Gastrocnemius medialis (tissue), 4 donors: ENCODE measurements at regions not wholly inside any gene's neighbourhood (a gene's known extent, or its start where the extent isn't known, plus 50 kb on each side); places are given as distances from the start of the nearest gene placed in this dataset.

ENCODE experiments used
- ATAC-seq, 2 donors: fragments of 150-250 bp; one replicate each; pipeline ENCODE4 v1.9.1; 2016
- DNase-seq, 2 donors: peaks; one replicate each; pipeline ENCODE4 v3.0.0-alpha.2; 2019
- H3K27ac ChIP-seq, 4 donors: fragments of 200-600 bp; sonication (generic); 1 replicate in 1 of 4; 2 replicates in 3 of 4; pipeline ENCODE4 v1.5.1; 2016 to 2018; ENCODE audit warnings: mild to moderate bottlenecking in 2 of 4, moderate library complexity in 1 of 4
- H3K27me3 ChIP-seq, 3 donors: fragments of 200-600 bp; sonication (generic) in 2 of 3; 1 replicate in 1 of 3; 2 replicates in 2 of 3; pipeline versions ENCODE4 v1.5.1 to v1.6.0; 2016 to 2019; ENCODE audit warnings: mild to moderate bottlenecking in 1 of 3, moderate library complexity in 1 of 3
- H3K36me3 ChIP-seq, 2 donors: fragments of 200-600 bp; sonication (generic) in 1 of 2; one replicate each; pipeline ENCODE4 v1.5.1; 2017 to 2018
- H3K4me1 ChIP-seq, 2 donors: fragments of 200-600 bp; sonication (generic) in 1 of 2; one replicate each; pipeline ENCODE4 v1.5.1; 2016 to 2017; ENCODE audit warnings: mild to moderate bottlenecking in 2 of 2
- H3K4me3 ChIP-seq, 4 donors: fragments of 200-600 bp; sonication (generic) in 3 of 4; 1 replicate in 1 of 4; 2 replicates in 3 of 4; pipeline ENCODE4 v1.5.1; 2016 to 2019; ENCODE audit warnings: mild to moderate bottlenecking in 2 of 4
- H3K9me3 ChIP-seq, 3 donors: fragments of 200-600 bp; sonication (generic) in 2 of 3; 1 replicate in 1 of 3; 2 replicates in 2 of 3; pipeline ENCODE4 v1.5.1; 2016 to 2019
- CTCF ChIP-seq, 5 experiments: fragments of 450-650 bp in 3 of 5; fragments of 200-600 bp in 2 of 5; sonication (generic) in 2 of 5; IDR thresholded peaks in 4 of 5; conservative IDR thresholded peaks in 1 of 5; 1 replicate in 4 of 5; 2 replicates in 1 of 5; pipeline ENCODE4 v1.5.1; 2016 to 2019; ENCODE audit warnings: antibody characterized with exemption in 5 of 5, mild to moderate bottlenecking in 3 of 5, moderate library complexity in 3 of 5
- POLR2A ChIP-seq, 2 donors: fragments of 450-650 bp; IDR thresholded peaks; one replicate each; pipeline ENCODE4 v1.6.1; 2017; ENCODE audit warnings: antibody characterized with exemption in 2 of 2, mild to moderate bottlenecking in 2 of 2, moderate library complexity in 2 of 2
- in situ Hi-C, 4 donors: fragments of 200-750 bp; cut with MboI; loops; one replicate each; pipeline versions ENCODE4 v1.15.0 to v1.8.0; 2017; ENCODE audit warnings: low sequenced_read_pairs in 4 of 4
- intact Hi-C: fragments of 100-400 bp; cut with DNase I; formaldehyde crosslinking; loops from one replicate; pipeline ENCODE4 v1.15.1; 2023; ENCODE audit warnings: low total_unique reads

- Histone ChIP-seq H3K27ac (no peak overlapping the region), H3K4me1 (no peaks in the 10 kb centered on the region), H3K27me3 (no peaks in the 10 kb centered on the region), H3K9me3 (no peaks in the 10 kb centered on the region), H3K36me3 (no peaks in the 10 kb centered on the region), H3K4me3 (no peak overlapping the region)
- no peak for ATAC-seq
- TF ChIP-seq CTCF (IDR thresholded peaks at IDR 0.05 in 4 of 5, conservative IDR thresholded peaks at IDR 0.05 in 1 of 5) (no peak), POLR2A (IDR thresholded peaks at IDR 0.05) (no peak)
- intact Hi-C loops (no loop called here), in situ Hi-C loops (loop anchor here (25.0 kb wide), 2 partner anchors 160 to 210 kb away; no protein-coding TSS in a partner anchor)
- no peak for DNase-seq
Observed at GRCh38 chr10:28427376-28427775, 105.5 kb upstream of the WAC start.

DNA sequence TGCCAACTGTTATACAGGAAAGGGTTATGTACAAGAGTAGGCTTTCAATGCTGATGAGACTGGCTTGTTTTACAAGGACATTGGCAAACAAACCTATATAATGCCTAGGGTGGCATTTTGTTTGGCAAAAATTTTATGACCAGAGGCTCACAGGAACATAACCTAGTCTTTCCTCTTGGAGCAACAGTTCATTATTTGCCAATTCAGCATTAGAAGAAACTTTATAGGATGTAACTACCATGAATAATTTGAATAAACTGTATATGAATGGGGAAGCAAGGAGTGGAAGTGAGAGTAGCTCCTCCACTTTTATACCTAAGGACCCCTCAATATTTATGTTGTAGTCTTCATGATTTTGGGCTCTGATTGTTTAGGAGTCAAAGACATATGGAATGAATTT, 103.9 kb upstream of the WAC start:
- intact Hi-C loops (no loop called here), in situ Hi-C loops (loop anchor here (25.0 kb wide), 2 partner anchors 158 to 208 kb away; no protein-coding TSS in a partner anchor)
- Histone ChIP-seq H3K4me3 (no peak overlapping the region), H3K27ac (no peak overlapping the region), H3K36me3 (no peaks in the 10 kb centered on the region), H3K4me1 (no peaks in the 10 kb centered on the region), H3K27me3 (no peaks in the 10 kb centered on the region), H3K9me3 (no peaks in the 10 kb centered on the region)
- DNase-seq = no peak
- TF ChIP-seq CTCF (IDR thresholded peaks at IDR 0.05 in 4 of 5, conservative IDR thresholded peaks at IDR 0.05 in 1 of 5) (no peak), POLR2A (IDR thresholded peaks at IDR 0.05) (no peak)
- no peak for ATAC-seq

- in situ Hi-C loops (loop anchor here (25.0 kb wide), 2 partner anchors 158 to 208 kb away; no protein-coding TSS in a partner anchor), intact Hi-C loops (loop anchor here (5.0 kb wide), 1 partner anchor 158 kb away; no protein-coding TSS in a partner anchor)
- no peak for ATAC-seq
- Histone ChIP-seq H3K36me3 (no peaks in the 10 kb centered on the region), H3K9me3 (no peaks in the 10 kb centered on the region), H3K27me3 (no peaks in the 10 kb centered on the region), H3K4me1 (no peaks in the 10 kb centered on the region), H3K4me3 (no peak overlapping the region), H3K27ac (no peak overlapping the region)
- TF ChIP-seq CTCF (IDR thresholded peaks at IDR 0.05 in 4 of 5, conservative IDR thresholded peaks at IDR 0.05 in 1 of 5) (no peak), POLR2A (IDR thresholded peaks at IDR 0.05) (no peak)
- DNase-seq = no peak
Observed at GRCh38 chr10:28429573-28430216, 103.2 kb upstream of the WAC start.

GRCh38 chr10:28431139-28431538, 101.8 kb upstream of the WAC start:
- Histone ChIP-seq H3K36me3 (no peaks in the 10 kb centered on the region), H3K27ac (no peak overlapping the region), H3K9me3 (no peaks in the 10 kb centered on the region), H3K4me1 (no peaks in the 10 kb centered on the region), H3K27me3 (no peaks in the 10 kb centered on the region), H3K4me3 (no peak overlapping the region)
- TF ChIP-seq CTCF (IDR thresholded peaks at IDR 0.05 in 4 of 5, conservative IDR thresholded peaks at IDR 0.05 in 1 of 5) (no peak), POLR2A (IDR thresholded peaks at IDR 0.05) (no peak)
- ATAC-seq (no peak), DNase-seq (no peak)
- intact Hi-C loops (loop anchor here (5.0 kb wide), 1 partner anchor 156 kb away; no protein-coding TSS in a partner anchor), in situ Hi-C loops (loop anchor here (25.0 kb wide), 2 partner anchors 156 to 206 kb away; no protein-coding TSS in a partner anchor)
